Muscle of leg (tissue), 3 donors: ENCODE measurements at regions not wholly inside any gene's neighbourhood (a gene's known extent, or its start where the extent isn't known, plus 50 kb on each side); places are given as distances from the start of the nearest gene placed in this dataset.

Experiments
- DNase-seq: peaks from one replicate; pipeline ENCODE4 v3.0.0; 2013
- H3K27ac ChIP-seq: one replicate; pipeline ENCODE4 v1.5.1; 2013; ENCODE audit warnings: mild to moderate bottlenecking, low read length, control low read depth
- H3K27me3 ChIP-seq: one replicate; pipeline ENCODE4 v1.6.1; 2013; ENCODE audit warnings: low read length; ENCODE audit not compliant: control insufficient read depth, insufficient read depth
- H3K36me3 ChIP-seq: one replicate; pipeline ENCODE4 v1.6.1; 2013; ENCODE audit warnings: low read length; ENCODE audit not compliant: control insufficient read depth, insufficient read depth
- H3K4me1 ChIP-seq: one replicate; pipeline ENCODE4 v1.6.1; 2013; ENCODE audit warnings: low read length; ENCODE audit not compliant: control insufficient read depth, insufficient read depth
- H3K4me3 ChIP-seq: one replicate; pipeline ENCODE4 v1.5.1; 2013; ENCODE audit warnings: low read length, control low read depth
- H3K9me3 ChIP-seq: replicated peaks from 2 replicates; pipeline ENCODE4 v1.6.1; 2013; ENCODE audit warnings: low read depth, low read length; ENCODE audit not compliant: control insufficient read depth
- WGBS: methylation state at CpG from one replicate; pipeline ENCODE4 v1.1.5; 2013; ENCODE audit warnings: missing lambda C conversion rate; ENCODE audit not compliant: insufficient coverage; 5-methylcytosine and 5-hydroxymethylcytosine counted together

DNA sequence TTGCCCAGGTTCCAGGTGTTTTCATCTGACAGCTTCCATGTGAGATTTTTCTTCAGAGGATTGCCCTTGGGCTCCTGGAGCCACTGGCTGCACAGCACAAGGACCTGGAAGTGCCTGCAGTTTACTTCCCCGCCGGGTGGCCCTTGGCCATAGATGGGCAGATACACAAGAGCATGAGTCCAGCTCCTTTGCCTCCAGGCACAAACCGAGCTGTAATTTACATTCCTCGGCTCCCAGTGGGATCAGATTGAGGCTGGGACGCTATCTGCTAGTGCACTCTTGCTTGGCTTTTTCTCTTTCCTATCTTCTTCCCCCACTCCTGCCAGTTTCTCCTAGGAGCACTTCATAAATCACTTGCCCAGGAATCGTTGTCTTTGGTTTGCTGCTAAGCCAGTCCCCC, 85.4 kb upstream of the RALY start:
- H3K27ac ChIP-seq: no peak overlapping the region
- H3K27me3 ChIP-seq: no peaks in the 10 kb centered on the region
- no peak overlapping the region for H3K4me3 ChIP-seq
- 25% methylated on average over 6 of the region's 6 CpGs for WGBS
- no peaks in the 10 kb centered on the region for H3K4me1 ChIP-seq
- DNase-seq: no peak
- no peaks in the 10 kb centered on the region for H3K9me3 ChIP-seq
- H3K36me3 ChIP-seq: no peaks in the 10 kb centered on the region

- no peak overlapping the region for H3K27ac ChIP-seq
- no peak overlapping the region for H3K4me3 ChIP-seq
- no peaks in the 10 kb centered on the region for H3K36me3 ChIP-seq
- no peaks in the 10 kb centered on the region for H3K27me3 ChIP-seq
- H3K9me3 ChIP-seq: no peaks in the 10 kb centered on the region
- H3K4me1 ChIP-seq: no peaks in the 10 kb centered on the region
- DNase-seq: no peak
- WGBS: 82% methylated on average over 2 of the region's 6 CpGs
Observed at GRCh38 chr20:33908868-33909267, 84.8 kb upstream of the RALY start.

GRCh38 chr20:33909331-33909921, 84.3 kb upstream of the RALY start:
- Histone ChIP-seq H3K27me3 (no peaks in the 10 kb centered on the region), H3K9me3 (no peaks in the 10 kb centered on the region), H3K4me3 (no peak overlapping the region), H3K27ac (no peak overlapping the region), H3K36me3 (no peaks in the 10 kb centered on the region), H3K4me1 (no peaks in the 10 kb centered on the region)
- DNase-seq: no peak
- WGBS: 66% methylated on average over 4 of the region's 6 CpGs

DNA sequence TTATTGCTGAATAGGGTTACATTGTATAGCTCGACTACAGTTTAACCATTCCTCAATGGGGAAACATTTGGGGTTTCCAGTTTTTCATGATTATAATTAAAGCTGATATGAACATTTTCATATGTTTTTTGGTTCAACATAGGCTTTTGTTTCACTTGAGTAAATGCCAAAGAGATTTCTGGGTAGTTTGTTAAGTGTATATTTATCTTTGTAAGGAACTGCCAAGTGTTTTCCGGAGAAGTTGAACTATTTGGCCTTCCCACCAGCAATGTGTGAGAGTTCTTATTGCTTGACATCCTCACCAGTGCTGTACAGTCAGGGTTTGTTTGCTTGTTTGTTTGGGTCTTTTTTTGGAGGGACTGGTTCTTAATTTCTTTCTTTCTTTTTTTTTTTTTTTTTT, 83.7 kb upstream of the RALY start:
- H3K36me3 ChIP-seq: no peaks in the 10 kb centered on the region
- no peak overlapping the region for H3K27ac ChIP-seq
- no peaks in the 10 kb centered on the region for H3K9me3 ChIP-seq
- no peaks in the 10 kb centered on the region for H3K4me1 ChIP-seq
- H3K27me3 ChIP-seq: no peaks in the 10 kb centered on the region
- H3K4me3 ChIP-seq: no peak overlapping the region
- peak; percentile 50 for DNase-seq
- WGBS: no CpG with 5 or more reads among the region's 2 CpGs

DNA sequence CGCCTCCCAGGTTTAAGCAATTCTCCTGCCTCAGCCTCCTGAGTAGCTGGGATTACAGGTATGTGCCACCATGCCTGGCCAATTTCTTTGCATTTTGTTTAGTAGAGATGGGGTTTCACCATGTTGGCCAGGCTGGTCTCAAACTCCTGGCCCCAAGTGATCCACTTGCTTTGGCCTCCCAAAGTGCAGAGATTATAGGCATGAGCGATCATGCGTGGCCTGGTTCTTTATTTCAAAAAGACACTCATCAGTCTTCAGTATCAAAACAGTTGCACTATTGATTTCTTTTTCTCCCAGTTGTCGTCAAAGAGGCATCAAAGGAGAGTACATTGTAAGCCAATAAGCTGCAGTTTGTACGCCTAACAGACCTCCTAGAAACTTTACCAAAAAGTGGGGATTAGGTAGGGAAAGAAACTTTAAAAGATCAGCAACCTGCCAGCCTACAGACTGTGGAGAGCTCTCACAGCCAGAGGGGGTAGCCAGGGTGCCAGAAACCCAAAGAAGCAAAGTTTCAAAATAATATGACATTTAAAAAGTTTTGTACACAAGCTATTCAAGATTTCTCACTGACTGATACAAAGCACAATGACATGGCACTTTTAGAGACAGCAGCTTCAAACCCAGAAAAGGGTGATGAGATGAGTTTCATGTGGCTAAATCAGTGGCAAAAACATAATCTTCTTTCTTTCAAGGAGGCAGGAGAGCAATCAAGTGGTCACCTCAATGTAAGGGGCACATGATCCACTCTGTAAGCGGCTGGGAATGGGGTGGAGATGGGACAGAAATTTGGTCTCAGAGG, 83.0 kb upstream of the RALY start:
- Histone ChIP-seq H3K36me3 (no peaks in the 10 kb centered on the region), H3K27ac (no peak overlapping the region), H3K27me3 (no peaks in the 10 kb centered on the region), H3K9me3 (no peaks in the 10 kb centered on the region), H3K4me1 (no peaks in the 10 kb centered on the region), H3K4me3 (no peak overlapping the region)
- no CpG with 5 or more reads among the region's 6 CpGs for WGBS
- no peak for DNase-seq

DNA sequence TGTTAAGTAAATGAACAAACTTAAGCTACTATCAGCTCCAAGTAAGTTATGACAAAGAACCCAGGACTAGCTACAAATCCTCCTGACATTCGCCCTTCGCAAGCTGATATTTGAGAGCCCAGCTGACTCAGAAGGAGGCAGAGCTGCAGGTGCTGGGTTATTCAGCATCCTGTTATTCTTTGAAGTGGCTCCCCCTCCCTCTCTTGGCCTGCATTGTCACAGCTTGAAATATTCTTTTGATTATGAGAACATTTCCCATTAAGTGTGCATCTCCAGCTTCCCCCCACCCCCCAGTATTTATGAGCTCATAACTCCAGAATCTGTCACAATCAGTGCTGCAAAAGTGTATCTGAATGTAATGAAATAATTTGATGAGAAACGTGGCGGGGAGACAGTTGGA, 78.8 kb upstream of the RALY start:
- no peaks in the 10 kb centered on the region for H3K27me3 ChIP-seq
- no peaks in the 10 kb centered on the region for H3K36me3 ChIP-seq
- no peak overlapping the region for H3K27ac ChIP-seq
- no peaks in the 10 kb centered on the region for H3K9me3 ChIP-seq
- H3K4me1 ChIP-seq: peaks cover 4% of the 10 kb centered on the region
- 17% methylated on average over 2 of the region's 4 CpGs for whole genome bisulfite sequencing
- DNase-seq: peak; percentile 12
- H3K4me3 ChIP-seq: no peak overlapping the region

DNA sequence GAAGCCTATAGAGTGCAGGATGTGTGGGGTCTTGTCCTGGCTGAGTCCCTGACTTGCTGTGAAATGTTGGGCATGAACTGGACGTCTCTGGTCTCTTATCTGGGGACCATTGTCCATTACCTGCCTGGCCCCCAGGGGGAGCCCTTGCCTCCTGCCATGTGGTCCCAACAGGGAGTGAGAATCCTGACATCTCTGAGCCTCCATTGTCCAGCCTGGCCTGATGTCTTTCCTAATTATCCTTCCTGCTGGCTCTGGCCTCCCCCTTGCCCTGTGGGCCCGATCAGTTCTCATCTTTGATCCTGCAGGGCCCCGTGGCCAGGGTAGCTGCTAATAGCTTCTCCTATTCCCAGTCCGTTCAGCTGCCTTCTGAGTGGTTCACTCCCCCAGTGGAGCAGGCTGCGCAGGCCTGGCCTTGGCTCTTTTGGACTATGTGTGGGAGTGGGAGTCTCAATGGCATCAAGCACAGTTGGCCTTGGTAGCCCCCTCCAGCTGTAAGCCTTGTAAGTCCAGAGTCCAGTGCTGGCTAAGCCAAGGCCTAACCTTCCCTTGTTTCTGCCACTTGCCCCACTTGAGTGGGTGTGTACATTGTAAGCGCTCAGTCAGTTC, 77.9 kb upstream of the RALY start:
- Histone ChIP-seq H3K4me3 (no peak overlapping the region), H3K27ac (no peak overlapping the region), H3K36me3 (no peaks in the 10 kb centered on the region), H3K27me3 (no peaks in the 10 kb centered on the region), H3K9me3 (no peaks in the 10 kb centered on the region), H3K4me1 (peaks cover 4% of the 10 kb centered on the region)
- DNase-seq: no peak
- WGBS: 77% methylated on average over 3 of the region's 6 CpGs

DNA sequence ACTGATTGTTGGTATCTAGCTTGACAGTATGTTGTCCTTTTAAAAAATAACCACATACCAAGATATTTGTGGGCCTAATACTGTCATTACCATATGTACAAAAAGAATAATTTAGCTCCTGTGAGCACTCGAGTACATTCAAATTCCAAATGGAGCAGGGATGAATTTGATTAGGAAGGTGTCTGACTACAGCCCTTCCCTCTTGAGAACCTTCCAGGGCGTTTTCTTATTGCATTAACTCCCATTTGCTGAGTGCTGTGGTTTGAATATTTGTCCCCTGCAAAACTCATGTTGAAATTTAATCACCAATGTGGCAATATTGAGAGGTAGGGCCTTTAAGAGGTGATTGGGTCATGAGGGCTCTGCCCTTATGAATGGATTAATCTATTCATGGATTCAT, 76.9 kb upstream of the RALY start:
- no peaks in the 10 kb centered on the region for H3K27me3 ChIP-seq
- H3K9me3 ChIP-seq: no peaks in the 10 kb centered on the region
- DNase-seq: no peak
- no peaks in the 10 kb centered on the region for H3K36me3 ChIP-seq
- H3K4me3 ChIP-seq: no peak overlapping the region
- no CpG with 5 or more reads among the region's 2 CpGs for WGBS
- H3K27ac ChIP-seq: no peak overlapping the region
- H3K4me1 ChIP-seq: peaks cover 4% of the 10 kb centered on the region

GRCh38 chr20:33917831-33918525, 75.7 kb upstream of the RALY start:
- no peaks in the 10 kb centered on the region for H3K36me3 ChIP-seq
- no peaks in the 10 kb centered on the region for H3K27me3 ChIP-seq
- no peaks in the 10 kb centered on the region for H3K9me3 ChIP-seq
- no peak overlapping the region for H3K4me3 ChIP-seq
- no peak overlapping the region for H3K27ac ChIP-seq
- 37% methylated on average over 2 of the region's 6 CpGs for WGBS
- peak; percentile 66 for DNase-seq
- H3K4me1 ChIP-seq: peaks cover 4% of the 10 kb centered on the region

GRCh38 chr20:33918662-33919061, 75.0 kb upstream of the RALY start:
- no peak overlapping the region for H3K4me3 ChIP-seq
- 100% methylated on average over 2 of the region's 5 CpGs for WGBS
- no peak for DNase-seq
- no peak overlapping the region for H3K27ac ChIP-seq
- peaks cover 4% of the 10 kb centered on the region for H3K4me1 ChIP-seq
- no peaks in the 10 kb centered on the region for H3K27me3 ChIP-seq
- no peaks in the 10 kb centered on the region for H3K36me3 ChIP-seq
- H3K9me3 ChIP-seq: no peaks in the 10 kb centered on the region
